ACC112 (cell line): ENCODE measurements at regions not wholly inside any gene's neighbourhood (a gene's known extent, or its start where the extent isn't known, plus 50 kb on each side); places are given as distances from the start of the nearest gene placed in this dataset.

ENCODE experiments used
- H2AFZ ChIP-seq: fragments of 200-600 bp; sonication (generic); one replicate; pipeline ENCODE4 v1.6.0; 2017; ENCODE audit warnings: antibody characterized with exemption, low read length; ENCODE audit not compliant: unreplicated experiment
- H3K27ac ChIP-seq: fragments of 200-600 bp; sonication (generic); 2 replicates; pipeline ENCODE4 v1.5.1; 2014; ENCODE audit warnings: low read depth, mild to moderate bottlenecking, antibody characterized with exemption, low read length, moderate library complexity
- H3K27me3 ChIP-seq: fragments of 200-600 bp; sonication (generic); 2 replicates; pipeline ENCODE4 v1.6.1; 2014; ENCODE audit warnings: mild to moderate bottlenecking, antibody characterized with exemption, low read length, moderate library complexity, mixed read lengths; ENCODE audit not compliant: insufficient read depth
- H3K36me3 ChIP-seq: fragments of 200-600 bp; sonication (generic); 2 replicates; pipeline ENCODE4 v1.6.1; 2016; ENCODE audit warnings: mild to moderate bottlenecking, antibody characterized with exemption, low read length, moderate library complexity, mixed read lengths; ENCODE audit not compliant: insufficient read depth
- H3K4me1 ChIP-seq: fragments of 200-600 bp; sonication (generic); one replicate; pipeline ENCODE4 v1.6.1; 2016; ENCODE audit warnings: low read length, mixed read lengths; ENCODE audit not compliant: insufficient read depth, unreplicated experiment, control insufficient read depth
- H3K4me3 ChIP-seq: fragments of 200-600 bp; sonication (generic); 2 replicates; pipeline ENCODE4 v1.5.1; 2014; ENCODE audit warnings: mild to moderate bottlenecking, low read depth, low read length
- H3K79me2 ChIP-seq: fragments of 200-600 bp; sonication (generic); one replicate; pipeline ENCODE4 v1.6.0; 2016; ENCODE audit warnings: low read length; ENCODE audit not compliant: control insufficient read depth, unreplicated experiment, insufficient read depth

GRCh38 chr5:155114655-155115054 lies 101.1 kb downstream of the KIF4B start:
- H2AFZ ChIP-seq = no peak overlapping the region
- H3K4me1 ChIP-seq = no peaks in the 10 kb centered on the region
- H3K27ac ChIP-seq = no peak overlapping the region
- no peaks in the 10 kb centered on the region for H3K27me3 ChIP-seq
- no peaks in the 10 kb centered on the region for H3K79me2 ChIP-seq
- no peak overlapping the region for H3K4me3 ChIP-seq
- no peaks in the 10 kb centered on the region for H3K36me3 ChIP-seq

- no peaks in the 10 kb centered on the region for H3K27me3 ChIP-seq
- no peaks in the 10 kb centered on the region for H3K4me1 ChIP-seq
- no peaks in the 10 kb centered on the region for H3K79me2 ChIP-seq
- H3K27ac ChIP-seq = no peak overlapping the region
- H3K4me3 ChIP-seq = no peak overlapping the region
- no peaks in the 10 kb centered on the region for H3K36me3 ChIP-seq
- H2AFZ ChIP-seq = no peak overlapping the region
Measured at GRCh38 chr5:155116456-155117251, 103.1 kb downstream of the KIF4B start.

- no peak overlapping the region for H2AFZ ChIP-seq
- no peaks in the 10 kb centered on the region for H3K36me3 ChIP-seq
- H3K4me3 ChIP-seq = no peak overlapping the region
- H3K27ac ChIP-seq = no peak overlapping the region
- peaks cover 25% of the 10 kb centered on the region; the same call in 1 of the 2 replicates for H3K27me3 ChIP-seq
- no peaks in the 10 kb centered on the region for H3K79me2 ChIP-seq
- H3K4me1 ChIP-seq = no peaks in the 10 kb centered on the region
Measured at GRCh38 chr5:155125551-155126095, 112.1 kb downstream of the KIF4B start.

- Histone ChIP-seq H3K27me3 (peaks cover 25% of the 10 kb centered on the region; the same call in 1 of the 2 replicates), H2AFZ (no peak overlapping the region), H3K79me2 (no peaks in the 10 kb centered on the region)
Measured at GRCh38 chr5:155126573-155126972, 113.0 kb downstream of the KIF4B start.

GRCh38 chr5:155127552-155127951 lies 114.0 kb downstream of the KIF4B start:
- Histone ChIP-seq H3K4me3 (no peak overlapping the region), H3K79me2 (no peaks in the 10 kb centered on the region), H3K36me3 (no peaks in the 10 kb centered on the region), H3K4me1 (no peaks in the 10 kb centered on the region), H3K27me3 (peaks cover 28% of the 10 kb centered on the region; the same call in 1 of the 2 replicates), H2AFZ (no peak overlapping the region), H3K27ac (no peak overlapping the region)

More at GRCh38 chr5:155126573-155126972, 113.0 kb downstream of the KIF4B start:
- no peak overlapping the region for H3K4me3 ChIP-seq
- H3K36me3 ChIP-seq = no peaks in the 10 kb centered on the region
- no peak overlapping the region for H3K27ac ChIP-seq
- H3K4me1 ChIP-seq = no peaks in the 10 kb centered on the region

GRCh38 chr5:155128786-155129512 lies 115.4 kb downstream of the KIF4B start:
- Histone ChIP-seq H3K27me3 (peaks cover 37% of the 10 kb centered on the region; the same call in 1 of the 2 replicates), H3K79me2 (no peaks in the 10 kb centered on the region), H3K27ac (no peak overlapping the region), H3K4me1 (no peaks in the 10 kb centered on the region), H2AFZ (no peak overlapping the region), H3K36me3 (no peaks in the 10 kb centered on the region), H3K4me3 (no peak overlapping the region)

GRCh38 chr5:155129513-155129880 lies 115.9 kb downstream of the KIF4B start:
- no peak overlapping the region for H3K4me3 ChIP-seq
- no peak overlapping the region for H3K27ac ChIP-seq
- H3K27me3 ChIP-seq = peaks cover 37% of the 10 kb centered on the region; the same call in 1 of the 2 replicates
- H3K79me2 ChIP-seq = no peaks in the 10 kb centered on the region
- H3K4me1 ChIP-seq = no peaks in the 10 kb centered on the region
- no peaks in the 10 kb centered on the region for H3K36me3 ChIP-seq
- H2AFZ ChIP-seq = no peak overlapping the region

- H3K27me3 ChIP-seq = peaks cover 12% of the 10 kb centered on the region; the same call in 1 of the 2 replicates
- no peaks in the 10 kb centered on the region for H3K4me1 ChIP-seq
- no peak overlapping the region for H3K27ac ChIP-seq
- H2AFZ ChIP-seq = no peak overlapping the region
- H3K79me2 ChIP-seq = no peaks in the 10 kb centered on the region
- H3K4me3 ChIP-seq = no peak overlapping the region
- H3K36me3 ChIP-seq = no peaks in the 10 kb centered on the region
Measured at GRCh38 chr5:155134130-155134529, 120.6 kb downstream of the KIF4B start.

GRCh38 chr5:155136216-155136850 lies 122.8 kb downstream of the KIF4B start:
- Histone ChIP-seq H2AFZ (no peak overlapping the region), H3K27ac (no peak overlapping the region), H3K4me3 (no peak overlapping the region), H3K36me3 (no peaks in the 10 kb centered on the region), H3K27me3 (peaks cover 12% of the 10 kb centered on the region; the same call in 1 of the 2 replicates), H3K4me1 (no peaks in the 10 kb centered on the region), H3K79me2 (no peaks in the 10 kb centered on the region)

GRCh38 chr5:155137683-155138082 lies 124.1 kb downstream of the KIF4B start:
- no peak overlapping the region for H3K27ac ChIP-seq
- no peaks in the 10 kb centered on the region for H3K79me2 ChIP-seq
- no peaks in the 10 kb centered on the region for H3K36me3 ChIP-seq
- no peak overlapping the region for H3K4me3 ChIP-seq
- H3K27me3 ChIP-seq = 0 out of 2 replicates have a peak, but pooled peaks cover 9% of the 10 kb centered on the region
- H2AFZ ChIP-seq = no peak overlapping the region
- H3K4me1 ChIP-seq = no peaks in the 10 kb centered on the region
